Right lobe of liver (tissue), 6 donors: ENCODE measurements at regions not wholly inside any gene's neighbourhood (a gene's known extent, or its start where the extent isn't known, plus 50 kb on each side); places are given as distances from the start of the nearest gene placed in this dataset.

Experiments used
- ATAC-seq, 4 donors: fragments of 200-7000 bp; cut with Tn5 transposase; one replicate each; pipeline ENCODE4 v1.9.1; 2020; ENCODE audit warnings: mild to moderate bottlenecking in 4 of 4, moderate library complexity in 4 of 4
- DNase-seq, 3 donors: peaks; one replicate each; pipeline ENCODE4 v3.0.0-alpha.2; 2020
- H3K27ac ChIP-seq, 3 donors: fragments of 200-600 bp; one replicate each; pipeline ENCODE4 v1.8.0; 2022
- H3K27me3 ChIP-seq, 2 donors: fragments of 200-600 bp; one replicate each; pipeline ENCODE4 v1.8.0; 2022
- H3K36me3 ChIP-seq, 4 donors: fragments of 200-600 bp; sonication (generic) in 1 of 4; one replicate each; pipeline versions ENCODE4 v1.5.1 to v1.8.0; 2017 to 2022; ENCODE audit warnings: control low read depth in 1 of 4
- H3K4me1 ChIP-seq, 4 donors: fragments of 200-600 bp; sonication (generic) in 1 of 4; one replicate each; pipeline versions ENCODE4 v1.5.1 to v1.8.0; 2017 to 2022; ENCODE audit warnings: control low read depth in 1 of 4
- H3K4me3 ChIP-seq, 3 donors: fragments of 200-600 bp; one replicate each; pipeline ENCODE4 v1.8.0; 2022
- H3K9me3 ChIP-seq, 4 donors: fragments of 200-600 bp; sonication (generic) in 1 of 4; one replicate each; pipeline versions ENCODE4 v1.5.1 to v1.8.0; 2017 to 2022; ENCODE audit warnings: control low read depth in 1 of 4
- POLR2A ChIP-seq: fragments of 450-650 bp; IDR thresholded peaks from one replicate; pipeline ENCODE4 v1.6.1; 2017; ENCODE audit warnings: antibody characterized with exemption, mild to moderate bottlenecking
- WGBS: methylation state at CpG from one replicate; pipeline ENCODE4 v1.1.6; 2018; ENCODE audit warnings: low coverage, low lambda C conversion rate; ENCODE audit not compliant: insufficient coverage; ENCODE audit errors: missing lambda C conversion rate; 5-methylcytosine and 5-hydroxymethylcytosine counted together
- intact Hi-C, 2 donors: fragments of 100-400 bp; cut with DNase I; formaldehyde crosslinking; loops; one replicate each; pipeline versions ENCODE4 v1.11.2 to v1.14.1; 2022
- TF ChIP-seq, protein P1 (sequence below), 4 donors: fragments of 200-600 bp in 3 of 4; fragments of 450-650 bp in 1 of 4; IDR thresholded peaks; one replicate each; pipeline versions ENCODE4 v1.5.1 to v1.8.0; 2016 to 2022; ENCODE audit warnings: antibody characterized with exemption in 4 of 4, mild to moderate bottlenecking in 2 of 4
- donor health status: DM: no; HTN: yes; CAD: no.
- donor health status: DM: no; HTN: no; CAD: no.
- donor health status: DM: no; HTN: no; CAD: no.
- donor health status: DM: no; HTN: yes; CAD: no.
- donor health status: DM: no; HTN: yes; CAD: no.

DNA sequence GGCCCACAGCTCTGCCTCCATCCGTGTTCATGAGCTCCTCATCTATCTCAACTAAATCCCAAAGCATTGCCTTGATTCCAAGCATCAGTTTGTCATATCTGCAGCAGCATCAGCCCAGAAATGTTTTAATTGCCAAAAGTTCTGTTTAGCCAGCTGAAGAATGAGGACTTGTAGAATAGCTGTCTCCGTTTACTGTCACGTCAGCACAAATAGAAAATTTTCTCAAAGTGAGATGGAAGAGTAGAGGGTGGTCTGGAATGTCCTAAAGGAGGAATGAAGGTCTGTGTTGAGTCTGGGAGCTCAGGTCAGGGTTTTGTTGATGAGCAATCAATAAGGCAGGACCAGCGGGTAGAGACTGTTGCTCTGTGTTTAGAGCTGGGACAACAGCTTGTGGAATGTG lies 134.9 kb upstream of the ISX start:
- TF ChIP-seq, protein P1, sequence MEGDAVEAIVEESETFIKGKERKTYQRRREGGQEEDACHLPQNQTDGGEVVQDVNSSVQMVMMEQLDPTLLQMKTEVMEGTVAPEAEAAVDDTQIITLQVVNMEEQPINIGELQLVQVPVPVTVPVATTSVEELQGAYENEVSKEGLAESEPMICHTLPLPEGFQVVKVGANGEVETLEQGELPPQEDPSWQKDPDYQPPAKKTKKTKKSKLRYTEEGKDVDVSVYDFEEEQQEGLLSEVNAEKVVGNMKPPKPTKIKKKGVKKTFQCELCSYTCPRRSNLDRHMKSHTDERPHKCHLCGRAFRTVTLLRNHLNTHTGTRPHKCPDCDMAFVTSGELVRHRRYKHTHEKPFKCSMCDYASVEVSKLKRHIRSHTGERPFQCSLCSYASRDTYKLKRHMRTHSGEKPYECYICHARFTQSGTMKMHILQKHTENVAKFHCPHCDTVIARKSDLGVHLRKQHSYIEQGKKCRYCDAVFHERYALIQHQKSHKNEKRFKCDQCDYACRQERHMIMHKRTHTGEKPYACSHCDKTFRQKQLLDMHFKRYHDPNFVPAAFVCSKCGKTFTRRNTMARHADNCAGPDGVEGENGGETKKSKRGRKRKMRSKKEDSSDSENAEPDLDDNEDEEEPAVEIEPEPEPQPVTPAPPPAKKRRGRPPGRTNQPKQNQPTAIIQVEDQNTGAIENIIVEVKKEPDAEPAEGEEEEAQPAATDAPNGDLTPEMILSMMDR (IDR thresholded peaks at IDR 0.05) = no peak
- TF ChIP-seq POLR2A = no peak
- intact Hi-C loops = no loop called here
- Histone ChIP-seq H3K4me3 (no peak overlapping the region), H3K27ac (no peak overlapping the region), H3K27me3 (no peaks in the 10 kb centered on the region), H3K36me3 (no peaks in the 10 kb centered on the region), H3K4me1 (no peaks in the 10 kb centered on the region), H3K9me3 (no peaks in the 10 kb centered on the region)
- WGBS = 46% methylated on average over 4 of the region's 4 CpGs
- no peak for DNase-seq
- no peak for ATAC-seq

DNA sequence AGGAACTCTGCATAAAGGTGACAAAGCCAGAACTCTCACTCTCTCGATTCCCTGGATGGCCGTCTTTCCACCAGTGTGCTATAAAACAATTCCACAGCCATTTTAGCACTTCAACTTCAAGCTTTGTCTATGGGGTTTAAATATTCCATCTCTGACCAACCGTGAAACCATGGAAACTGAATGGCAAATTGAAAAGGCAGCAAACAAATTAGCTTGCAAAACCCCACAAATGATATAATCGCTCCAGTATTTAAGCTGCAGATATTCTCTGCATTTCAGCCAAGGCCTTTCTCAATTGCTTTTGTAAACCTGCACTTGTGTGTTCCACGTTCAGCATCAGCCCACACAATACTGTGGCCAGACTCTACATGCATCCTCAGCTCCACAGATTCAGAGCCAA lies 131.7 kb upstream of the ISX start:
- intact Hi-C loops = no loop called here
- WGBS = 56% methylated on average over 5 of the region's 5 CpGs
- Histone ChIP-seq H3K4me1 (no peaks in the 10 kb centered on the region), H3K4me3 (no peak overlapping the region), H3K27ac (no peak overlapping the region), H3K9me3 (no peaks in the 10 kb centered on the region), H3K36me3 (no peaks in the 10 kb centered on the region), H3K27me3 (no peaks in the 10 kb centered on the region)
- ATAC-seq (no peak), DNase-seq (no peak)
- TF ChIP-seq POLR2A = no peak
- TF ChIP-seq, protein P1 (IDR thresholded peaks at IDR 0.05) = no peak

DNA sequence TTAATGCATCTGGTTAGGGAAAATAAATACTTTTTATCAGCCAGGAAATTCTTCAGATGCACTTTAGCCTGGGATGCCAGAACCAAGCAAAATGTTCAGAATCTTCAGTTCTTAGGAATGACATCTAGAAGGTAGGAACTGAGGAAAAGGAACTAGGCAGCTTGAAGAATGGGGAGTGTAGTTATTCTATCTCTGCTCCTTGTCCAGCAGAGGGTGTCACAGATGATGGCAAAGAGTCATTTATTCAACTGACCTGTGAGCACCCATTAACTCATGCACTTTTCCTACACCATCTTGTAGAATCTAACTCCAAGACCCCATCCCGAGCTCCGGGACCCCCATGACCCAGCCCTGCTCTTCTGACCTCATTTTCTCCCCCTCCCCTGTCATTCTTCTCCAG lies 122.1 kb upstream of the ISX start:
- intact Hi-C loops = no loop called here
- DNase-seq (no peak), ATAC-seq (no peak)
- no peaks in the 10 kb centered on the region for H3K27me3 ChIP-seq
- no peaks in the 10 kb centered on the region for H3K9me3 ChIP-seq
- H3K4me1 ChIP-seq = no peaks in the 10 kb centered on the region
- no peaks in the 10 kb centered on the region for H3K36me3 ChIP-seq
- WGBS = 15% methylated on average over 2 of the region's 2 CpGs
- TF ChIP-seq POLR2A = no peak
- TF ChIP-seq, protein P1 (IDR thresholded peaks at IDR 0.05) = no peak
- H3K4me3 ChIP-seq = no peak overlapping the region
- H3K27ac ChIP-seq = no peak overlapping the region

DNA sequence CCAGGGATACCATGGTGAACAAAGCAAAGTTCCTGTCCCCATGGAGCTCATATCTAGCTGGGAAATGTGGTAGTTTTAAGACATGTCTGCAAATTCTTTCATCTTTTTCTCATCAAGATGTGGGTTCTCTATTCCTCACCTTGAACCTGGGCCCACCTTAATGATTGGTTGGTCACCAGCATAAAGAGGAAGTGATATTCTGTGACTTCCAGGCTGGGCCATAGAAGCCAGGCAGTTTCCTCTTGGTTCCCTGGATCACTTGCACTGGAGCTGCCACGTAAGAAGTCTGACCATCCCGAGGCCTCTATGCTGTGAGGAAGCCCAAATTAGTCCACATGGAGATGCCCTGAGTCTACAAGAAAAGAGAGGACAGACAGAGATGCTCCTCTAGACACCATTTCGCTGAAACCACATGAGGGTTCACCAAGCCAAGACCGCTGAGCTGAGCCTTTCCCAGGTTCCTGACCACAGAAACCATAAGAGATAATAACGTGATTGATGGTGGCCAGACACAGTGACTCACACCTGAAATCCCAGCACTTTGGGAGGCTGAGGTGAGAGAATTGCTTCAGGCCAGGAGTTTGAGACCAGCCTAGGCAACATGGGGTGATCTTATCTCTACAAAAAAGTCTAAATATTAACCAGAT lies 119.5 kb upstream of the ISX start:
- Histone ChIP-seq H3K4me1 (no peaks in the 10 kb centered on the region), H3K36me3 (no peaks in the 10 kb centered on the region), H3K4me3 (no peak overlapping the region), H3K27me3 (no peaks in the 10 kb centered on the region), H3K9me3 (no peaks in the 10 kb centered on the region), H3K27ac (no peak overlapping the region)
- intact Hi-C loops = no loop called here
- TF ChIP-seq POLR2A = no peak
- TF ChIP-seq, protein P1 (IDR thresholded peaks at IDR 0.05) = no peak
- 61% methylated on average over 5 of the region's 5 CpGs for WGBS
- DNase-seq (no peak), ATAC-seq (no peak)

DNA sequence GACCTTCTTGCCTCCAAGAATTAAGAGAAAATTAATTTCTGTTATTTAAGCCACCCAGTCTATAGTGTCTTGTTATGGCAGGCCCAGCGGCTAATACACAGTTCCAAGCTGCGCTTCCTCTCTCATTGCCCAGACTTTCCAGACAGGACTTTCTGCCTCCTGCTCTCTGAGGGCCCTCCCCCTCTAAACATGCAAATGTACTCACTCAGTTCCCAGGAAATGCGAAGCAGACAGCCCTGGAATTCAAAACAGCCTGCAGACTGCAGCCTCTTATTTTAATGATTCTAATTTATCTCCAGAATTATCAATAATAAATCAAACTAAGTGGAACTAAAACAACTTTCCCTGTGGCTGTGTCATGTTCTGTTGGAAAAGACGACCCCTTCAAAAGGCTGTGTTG lies 115.5 kb upstream of the ISX start:
- H3K36me3 ChIP-seq = no peaks in the 10 kb centered on the region
- no peak for ATAC-seq
- WGBS = 37% methylated on average over 3 of the region's 4 CpGs
- no peaks in the 10 kb centered on the region for H3K4me1 ChIP-seq
- no peak for TF ChIP-seq POLR2A
- TF ChIP-seq, protein P1 (IDR thresholded peaks at IDR 0.05) = no peak
- H3K27me3 ChIP-seq = no peaks in the 10 kb centered on the region
- intact Hi-C loops = no loop called here
- no peak overlapping the region for H3K27ac ChIP-seq
- no peaks in the 10 kb centered on the region for H3K9me3 ChIP-seq
- H3K4me3 ChIP-seq = no peak overlapping the region
- DNase-seq = no peak
